ENCODE measurements at regions not wholly inside any gene's neighbourhood (a gene's known extent, or its start where the extent isn't known, plus 50 kb on each side); places are given as distances from the start of the nearest gene placed in this dataset.

GRCh38 chr15:97023488-97023844 lies 693.0 kb downstream of the NR2F2 start:
- DNase-seq (ENCODE audit: low spot score): no peak

DNA sequence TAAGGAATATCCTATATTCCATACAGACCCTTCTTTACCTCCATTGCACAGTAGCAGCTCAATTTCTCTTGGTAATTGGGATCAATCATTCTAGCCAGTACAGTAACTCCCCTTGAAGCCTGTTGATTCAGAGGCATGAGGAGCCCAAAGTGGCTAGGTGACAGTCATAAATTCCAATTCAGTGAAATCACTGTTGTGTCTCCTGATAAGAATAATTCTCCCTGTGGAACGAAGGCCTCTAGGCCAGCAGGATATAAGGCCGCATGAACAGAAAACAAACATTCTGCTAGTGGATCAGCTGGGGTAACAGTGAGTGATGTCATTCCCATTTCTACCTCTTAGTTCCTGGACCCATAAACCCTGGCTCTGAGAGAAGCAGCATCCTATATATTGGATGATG lies 696.3 kb downstream of the NR2F2 start:
- DNase-seq (ENCODE audit: low spot score): peak; percentile 26

DNA sequence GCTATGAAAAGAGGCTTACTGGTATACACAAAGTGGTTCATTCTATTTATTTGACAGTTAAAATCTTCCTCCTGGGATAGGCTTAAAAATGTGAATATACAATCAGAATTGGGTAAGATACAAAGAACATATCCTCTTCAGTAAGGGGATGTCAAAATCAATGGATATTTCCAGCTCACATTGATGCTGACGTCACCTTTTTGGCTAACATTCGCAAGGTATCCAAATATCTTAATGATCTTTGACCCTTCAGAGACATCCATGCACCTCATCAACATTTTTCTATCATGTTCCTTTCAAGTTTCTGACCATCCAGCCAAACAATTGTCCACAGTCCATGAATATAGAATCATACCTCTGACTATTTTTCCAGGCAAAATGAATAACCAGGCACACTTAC lies 697.3 kb downstream of the NR2F2 start:
- no peak for DNase-seq (ENCODE audit: low spot score)

DNA sequence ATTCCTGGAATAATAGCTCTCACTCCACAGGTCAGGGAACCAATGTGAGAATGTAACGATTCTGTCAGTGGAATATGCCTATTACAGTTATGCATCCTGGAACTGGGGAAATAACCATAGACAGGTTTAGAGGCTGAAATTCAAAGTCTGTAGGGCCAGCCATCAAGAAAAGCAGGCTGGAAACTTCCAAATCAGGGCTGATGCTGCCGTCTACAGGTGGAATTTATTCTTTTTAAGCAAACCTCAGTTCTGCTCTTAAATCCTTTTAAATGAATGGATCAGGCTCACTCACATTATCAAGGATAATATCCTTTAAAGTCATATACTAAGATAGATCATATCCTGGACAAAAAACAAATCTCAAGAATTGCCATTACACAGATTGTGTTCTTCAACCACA lies 699.8 kb downstream of the NR2F2 start:
- DNase-seq (ENCODE audit: low spot score): no peak

DNA sequence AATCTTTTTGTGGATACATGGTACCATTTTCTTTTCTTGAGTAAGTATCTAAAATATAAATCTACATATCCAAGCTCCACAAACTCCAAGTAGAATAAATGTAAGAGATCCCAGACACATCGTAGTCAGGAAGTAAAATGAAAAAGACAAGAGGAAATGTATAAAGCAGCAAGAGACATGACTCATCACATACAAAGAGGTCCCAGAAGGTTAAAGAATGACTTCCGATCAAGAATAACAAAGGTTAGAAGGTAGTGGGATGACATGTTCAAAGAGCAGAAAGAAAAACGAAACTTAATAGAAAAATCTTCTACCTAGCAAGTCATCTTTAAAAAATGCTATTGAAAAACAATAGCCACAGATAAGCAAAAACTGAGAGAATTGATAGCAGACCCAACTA lies 705.8 kb downstream of the NR2F2 start:
- peak; percentile 2 for DNase-seq (ENCODE audit: low spot score)

DNA sequence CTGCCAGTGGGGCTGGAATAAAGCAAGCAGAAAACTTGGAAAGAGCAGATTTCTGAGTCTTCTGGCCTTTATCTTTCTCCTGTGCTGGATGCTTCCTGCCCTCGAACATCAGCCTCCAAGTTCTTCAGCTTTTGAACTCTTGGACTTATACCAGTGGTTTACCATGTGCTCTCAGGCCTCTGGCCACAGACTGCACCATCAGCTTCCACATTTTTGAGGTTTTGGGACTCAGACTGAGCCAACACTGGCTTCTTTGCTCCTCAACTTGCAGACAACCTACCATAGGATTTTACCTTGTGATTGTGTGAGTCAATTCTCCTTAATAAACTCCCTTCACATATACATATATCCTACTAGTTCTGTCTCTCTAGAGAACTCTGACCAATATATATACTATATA lies 706.6 kb downstream of the NR2F2 start:
- DNase-seq (ENCODE audit: low spot score): no peak

DNA sequence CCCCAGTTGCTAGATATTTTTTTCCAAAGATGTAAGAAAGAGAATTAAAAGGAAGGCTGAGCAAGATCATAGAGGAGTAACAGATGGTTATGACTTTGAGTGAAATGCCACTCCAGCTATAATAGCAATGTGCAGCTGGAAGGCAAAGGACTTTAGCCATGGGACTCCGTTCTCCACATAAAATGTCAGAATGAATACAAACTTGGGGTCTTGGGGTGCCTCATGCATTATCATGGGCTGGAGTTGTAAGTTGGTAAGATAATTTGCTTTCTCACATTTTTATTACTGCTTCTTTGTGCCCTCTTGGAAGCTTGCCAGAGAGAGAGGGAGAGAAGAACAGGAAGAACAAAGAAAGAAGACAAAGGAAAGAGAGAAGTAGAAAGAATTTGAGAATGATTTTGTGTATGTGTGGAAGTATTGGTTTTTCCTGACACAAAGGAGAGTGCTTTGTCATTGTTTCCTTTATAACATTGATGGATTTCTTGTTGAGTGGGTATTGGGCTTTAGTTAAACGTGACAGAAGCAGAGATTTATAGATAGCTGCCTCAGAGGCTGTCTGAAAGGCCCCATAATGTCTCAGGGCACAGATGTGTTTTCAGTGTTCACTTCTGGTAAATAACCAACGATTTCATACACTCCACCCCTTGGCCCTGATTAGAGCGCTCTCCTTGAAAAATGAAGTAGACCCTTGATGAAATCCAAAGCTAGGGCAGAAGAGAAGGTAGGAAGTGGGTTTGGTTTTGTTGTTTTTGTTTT lies 715.3 kb downstream of the NR2F2 start:
- no peak for DNase-seq (ENCODE audit: low spot score)

GRCh38 chr15:97052513-97052912 lies 722.0 kb downstream of the NR2F2 start:
- no peak for DNase-seq (ENCODE audit: low spot score)

DNA sequence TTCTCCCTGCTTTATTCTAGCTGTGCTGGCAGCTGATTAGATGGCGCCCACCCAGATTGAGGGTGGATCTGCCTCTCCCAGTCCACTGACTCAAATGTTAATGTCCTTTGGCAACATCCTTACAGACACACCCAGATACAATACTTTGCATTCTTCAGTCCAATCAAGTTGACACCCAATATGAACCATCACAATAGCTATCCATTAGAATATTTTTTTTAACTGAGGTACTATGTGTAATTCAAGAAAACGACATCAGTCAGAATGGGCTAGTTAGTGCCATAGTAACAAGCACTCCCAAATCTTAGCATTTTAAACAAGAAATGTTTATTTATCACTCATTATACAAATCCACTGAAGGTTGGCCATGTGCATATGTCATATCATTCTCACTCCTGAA lies 723.1 kb downstream of the NR2F2 start:
- DNase-seq (ENCODE audit: low spot score): no peak

GRCh38 chr15:97057503-97057902 lies 727.0 kb downstream of the NR2F2 start:
- no peak for DNase-seq (ENCODE audit: low spot score)

GRCh38 chr15:97059281-97059680 lies 728.8 kb downstream of the NR2F2 start:
- no peak for DNase-seq (ENCODE audit: low spot score)

DNA sequence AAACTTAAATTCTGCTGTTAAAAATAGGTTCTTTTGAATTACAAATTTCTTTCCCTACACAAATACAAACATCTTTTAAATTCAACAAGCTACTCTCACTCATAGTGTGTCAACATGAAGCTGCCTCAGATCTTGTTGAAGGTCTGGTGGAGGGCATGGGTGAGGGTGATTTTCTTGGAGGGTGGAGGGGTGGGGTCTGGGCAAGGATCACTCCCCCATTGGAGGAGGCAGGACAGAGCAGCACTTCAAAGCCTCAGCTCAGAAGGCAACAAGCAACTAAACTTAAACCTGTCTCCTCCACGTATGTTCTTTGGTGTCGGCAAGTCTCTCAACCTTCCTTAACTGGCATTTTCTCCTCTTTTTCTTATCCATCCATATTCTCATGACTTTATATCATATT lies 730.9 kb downstream of the NR2F2 start:
- DNase-seq (ENCODE audit: low spot score): no peak

- no peak for DNase-seq (ENCODE audit: low spot score)
These were observed 741.2 kb downstream of the NR2F2 start for GRCh38 chr15:97071668-97072067.

GRCh38 chr15:97072545-97072944 lies 742.0 kb downstream of the NR2F2 start:
- DNase-seq (ENCODE audit: low spot score): no peak

GRCh38 chr15:97076011-97076410 lies 745.5 kb downstream of the NR2F2 start:
- DNase-seq (ENCODE audit: low spot score): no peak

DNA sequence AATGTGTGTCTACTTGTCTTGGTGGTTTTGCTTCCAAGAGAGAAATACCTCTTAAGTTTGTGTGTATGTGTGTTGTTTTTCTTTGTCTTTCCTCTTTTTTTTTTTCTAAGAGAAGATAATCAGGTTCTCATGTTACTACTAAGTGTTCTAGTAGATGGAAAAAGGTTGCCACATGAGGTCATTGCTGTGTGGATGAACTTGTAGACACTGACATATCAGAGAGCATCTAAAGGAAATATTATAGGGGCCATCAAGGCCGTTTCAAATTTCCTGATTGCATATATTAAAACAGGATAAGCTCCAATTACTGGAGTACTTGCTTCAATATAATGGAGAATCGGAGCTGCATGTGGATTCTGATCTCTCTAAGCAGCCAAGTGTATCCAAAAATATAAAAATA lies 747.5 kb downstream of the NR2F2 start:
- DNase-seq (ENCODE audit: low spot score): no peak

- no peak for DNase-seq (ENCODE audit: low spot score)
These were observed 748.1 kb downstream of the NR2F2 start for GRCh38 chr15:97078591-97078990.

- DNase-seq (ENCODE audit: low spot score): no peak
These were observed 751.2 kb downstream of the NR2F2 start for GRCh38 chr15:97081666-97082226.

DNA sequence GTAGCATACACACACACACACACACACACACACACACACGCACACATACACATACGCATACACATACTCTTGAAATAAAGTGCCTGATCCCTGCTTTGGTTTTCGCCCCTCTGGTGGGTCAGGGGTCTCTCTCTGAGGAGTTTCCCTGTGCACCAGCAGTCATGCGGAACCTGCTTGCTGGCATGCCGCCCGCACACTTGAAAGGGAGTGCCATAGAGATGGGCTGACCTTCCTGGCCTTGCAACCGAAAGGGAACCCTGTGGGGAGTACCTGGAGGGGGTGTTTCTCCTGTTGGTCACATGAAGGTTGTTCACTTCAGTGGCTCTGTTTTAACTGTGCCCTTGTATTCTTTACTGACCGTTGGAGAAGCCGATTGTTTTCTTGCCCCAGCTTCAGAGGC lies 752.3 kb downstream of the NR2F2 start:
- no peak for DNase-seq (ENCODE audit: low spot score)

DNA sequence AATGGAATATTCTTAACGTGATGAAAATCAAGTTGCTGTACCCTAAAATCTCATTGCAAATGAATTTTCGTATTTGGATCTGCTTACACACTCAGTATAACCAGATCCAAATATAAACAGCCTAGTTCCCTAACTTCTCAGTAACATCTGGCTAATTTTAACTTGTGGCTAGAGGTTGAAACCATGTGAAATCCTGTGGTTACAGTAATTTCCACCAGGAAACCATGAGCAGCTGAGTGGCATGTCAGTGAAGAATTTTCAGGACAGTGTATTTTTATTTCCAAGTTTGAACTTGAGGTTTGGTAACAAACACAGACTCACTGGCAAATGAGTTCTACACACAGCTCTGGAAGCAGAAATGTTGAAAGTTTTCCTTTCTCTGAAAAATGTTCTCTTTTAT lies 754.1 kb downstream of the NR2F2 start:
- DNase-seq (ENCODE audit: low spot score): peak; percentile 18

DNA sequence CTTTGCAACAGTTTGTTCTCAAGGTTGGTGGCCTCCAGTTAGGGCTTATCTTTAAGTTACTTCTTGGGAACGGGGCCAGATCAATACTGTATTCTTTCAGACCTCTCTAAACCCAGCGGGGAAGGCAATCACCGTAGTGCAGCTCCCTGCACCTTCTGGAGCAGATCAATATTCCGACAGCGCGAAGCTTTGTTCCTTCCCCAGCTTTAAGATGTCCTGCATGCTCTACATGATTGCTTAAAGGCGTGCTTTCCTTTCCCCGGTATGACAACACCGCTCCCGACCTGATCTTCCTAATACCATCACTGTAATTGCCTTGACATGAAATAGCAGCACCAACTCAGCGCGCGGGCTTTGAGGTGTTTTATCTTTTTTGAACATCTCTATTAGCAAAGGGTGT lies 755.2 kb downstream of the NR2F2 start:
- DNase-seq (ENCODE audit: low spot score): no peak

GRCh38 chr15:97087006-97087741 lies 756.7 kb downstream of the NR2F2 start:
- DNase-seq (ENCODE audit: low spot score): peak; percentile 27

- no peak for DNase-seq (ENCODE audit: low spot score)
These were observed 760.6 kb downstream of the NR2F2 start for GRCh38 chr15:97091093-97091492.

Measured in A172 (cell line).